GM18502 (cell line): ENCODE measurements at regions not wholly inside any gene's neighbourhood (a gene's known extent, or its start where the extent isn't known, plus 50 kb on each side); places are given as distances from the start of the nearest gene placed in this dataset.
"Not testable (repeated sequence)": the region's sequence is repeated elsewhere in the genome, so short reads cannot be mapped to it uniquely, and the experiment has no call there.

Source experiments
- ATAC-seq: cut with Tn5 transposase; IDR thresholded peaks from one replicate; pipeline ENCODE4 v1.9.1; 2021; ENCODE audit warnings: mild to moderate bottlenecking; ENCODE audit not compliant: unreplicated experiment, poor library complexity

DNA sequence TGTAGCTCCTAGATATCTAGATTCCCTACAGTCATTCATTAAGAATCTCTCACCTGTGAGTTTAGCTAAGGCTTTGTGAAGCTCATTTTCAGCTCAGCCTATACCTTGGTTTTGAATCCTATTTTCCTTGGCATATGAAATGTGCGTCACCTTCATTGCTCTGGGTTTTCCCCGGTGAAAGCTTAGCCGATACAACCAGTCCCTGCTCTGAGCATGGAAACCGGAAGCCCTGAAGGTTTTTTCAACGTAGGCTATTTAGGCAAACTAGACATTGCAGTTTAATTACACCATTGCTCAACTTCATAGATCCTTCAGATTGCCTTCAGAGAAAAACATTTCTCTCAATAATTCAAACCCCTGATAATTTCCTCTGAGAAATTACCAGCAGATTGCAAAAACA is 206.8 kb upstream of the TPRG1 start:
- ATAC-seq, result no peak

- no peak for ATAC-seq
These were observed 199.5 kb upstream of the TPRG1 start for GRCh38 chr3:188972310-188972709.

GRCh38 chr3:188974856-188975599 is 196.7 kb upstream of the TPRG1 start:
- ATAC-seq, result no peak

- ATAC-seq, result no peak
These were observed 196.0 kb upstream of the TPRG1 start for GRCh38 chr3:188975600-188976314.

DNA sequence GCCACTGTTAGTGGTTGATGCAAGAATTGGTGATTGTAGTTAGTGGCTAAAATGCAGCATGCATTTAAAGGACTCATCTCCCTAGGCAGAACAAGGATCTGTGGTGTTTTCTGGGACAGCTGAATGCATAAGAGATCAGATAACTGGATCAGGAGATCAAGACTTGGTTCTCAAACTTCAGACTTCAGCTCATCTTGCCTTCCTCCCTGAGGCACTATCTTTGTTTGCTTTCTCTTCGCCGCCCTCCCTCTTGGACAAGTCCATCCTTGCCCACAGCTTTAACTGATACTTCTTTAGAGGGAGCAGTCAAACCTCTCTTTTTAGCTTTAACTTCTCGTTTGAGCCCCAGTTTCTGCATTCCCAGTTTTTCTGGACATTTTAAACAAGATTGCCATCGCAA is 195.4 kb upstream of the TPRG1 start:
- ATAC-seq, result no peak

- ATAC-seq, result no peak
These were observed 193.2 kb upstream of the TPRG1 start for GRCh38 chr3:188978421-188979171.

DNA sequence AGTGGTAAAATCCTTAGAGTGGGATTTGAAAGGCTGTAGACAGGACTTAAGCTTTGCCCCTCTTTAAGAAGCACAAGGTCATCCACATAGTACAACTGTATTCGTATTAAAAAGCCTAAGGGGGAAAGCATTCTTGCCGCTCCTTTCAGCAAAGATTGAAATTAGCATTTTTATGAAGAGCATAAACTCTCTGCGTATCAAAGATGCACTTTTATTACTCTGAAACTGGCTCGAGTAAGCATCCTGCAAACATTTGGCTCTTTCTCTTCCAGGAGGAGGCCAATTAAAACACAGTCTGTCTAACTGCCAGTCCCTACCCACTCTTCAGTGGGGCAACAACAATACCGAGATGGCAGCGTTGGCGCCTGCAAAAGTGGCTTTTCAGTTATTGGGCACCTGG is 192.5 kb upstream of the TPRG1 start:
- ATAC-seq, result no peak

GRCh38 chr3:188979669-188980310 is 192.0 kb upstream of the TPRG1 start:
- no peak for ATAC-seq

- no peak for ATAC-seq
These were observed 178.6 kb upstream of the TPRG1 start for GRCh38 chr3:188993181-188993580.

DNA sequence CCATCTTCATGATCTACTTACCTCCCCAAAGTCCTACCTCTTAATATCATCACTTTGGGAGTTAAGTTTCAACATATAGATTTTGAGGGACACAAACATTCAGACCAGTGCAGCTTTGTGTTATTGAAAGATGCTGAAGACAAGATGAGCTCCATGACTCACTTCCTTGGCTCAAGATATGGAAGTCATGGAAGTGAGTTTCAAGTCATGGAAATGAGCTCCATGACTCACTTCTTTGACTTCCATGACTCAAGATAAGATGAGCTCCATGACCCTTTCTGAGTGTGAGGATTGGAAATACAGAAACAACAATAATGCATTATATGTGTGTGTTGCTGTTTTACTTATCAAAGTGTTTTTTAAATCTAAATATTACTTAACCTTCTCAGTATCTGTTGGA is 170.2 kb upstream of the TPRG1 start:
- no peak for ATAC-seq

GRCh38 chr3:189003410-189003809 is 168.4 kb upstream of the TPRG1 start:
- no peak for ATAC-seq

- ATAC-seq, result no peak
These were observed 158.4 kb upstream of the TPRG1 start for GRCh38 chr3:189013224-189013888.

DNA sequence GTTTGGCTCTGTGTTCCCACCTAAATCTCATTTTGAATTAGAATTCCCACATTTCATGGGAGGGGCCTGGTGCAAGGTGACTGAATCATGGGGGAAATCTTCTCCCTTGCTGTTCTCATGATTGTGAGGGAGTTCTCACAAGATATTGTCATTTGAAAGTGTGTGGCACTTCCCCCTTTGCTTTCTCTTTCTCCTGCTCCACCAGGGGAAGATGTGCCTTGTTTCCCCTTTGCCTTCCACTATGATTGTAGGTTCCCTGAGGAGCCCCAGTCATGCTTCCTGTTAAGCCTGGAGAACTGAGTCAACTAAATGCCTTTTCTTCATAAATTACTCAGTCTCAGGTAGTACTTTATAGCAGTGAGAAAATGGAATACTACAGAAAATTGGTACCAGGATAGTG is 157.2 kb upstream of the TPRG1 start:
- ATAC-seq, result no peak

- ATAC-seq, result not testable (repeated sequence)
These were observed 148.9 kb upstream of the TPRG1 start for GRCh38 chr3:189022576-189023466.

- ATAC-seq, result no peak
These were observed 145.9 kb upstream of the TPRG1 start for GRCh38 chr3:189025866-189026265.

- ATAC-seq, result no peak
These were observed 144.1 kb upstream of the TPRG1 start for GRCh38 chr3:189027626-189028155.

DNA sequence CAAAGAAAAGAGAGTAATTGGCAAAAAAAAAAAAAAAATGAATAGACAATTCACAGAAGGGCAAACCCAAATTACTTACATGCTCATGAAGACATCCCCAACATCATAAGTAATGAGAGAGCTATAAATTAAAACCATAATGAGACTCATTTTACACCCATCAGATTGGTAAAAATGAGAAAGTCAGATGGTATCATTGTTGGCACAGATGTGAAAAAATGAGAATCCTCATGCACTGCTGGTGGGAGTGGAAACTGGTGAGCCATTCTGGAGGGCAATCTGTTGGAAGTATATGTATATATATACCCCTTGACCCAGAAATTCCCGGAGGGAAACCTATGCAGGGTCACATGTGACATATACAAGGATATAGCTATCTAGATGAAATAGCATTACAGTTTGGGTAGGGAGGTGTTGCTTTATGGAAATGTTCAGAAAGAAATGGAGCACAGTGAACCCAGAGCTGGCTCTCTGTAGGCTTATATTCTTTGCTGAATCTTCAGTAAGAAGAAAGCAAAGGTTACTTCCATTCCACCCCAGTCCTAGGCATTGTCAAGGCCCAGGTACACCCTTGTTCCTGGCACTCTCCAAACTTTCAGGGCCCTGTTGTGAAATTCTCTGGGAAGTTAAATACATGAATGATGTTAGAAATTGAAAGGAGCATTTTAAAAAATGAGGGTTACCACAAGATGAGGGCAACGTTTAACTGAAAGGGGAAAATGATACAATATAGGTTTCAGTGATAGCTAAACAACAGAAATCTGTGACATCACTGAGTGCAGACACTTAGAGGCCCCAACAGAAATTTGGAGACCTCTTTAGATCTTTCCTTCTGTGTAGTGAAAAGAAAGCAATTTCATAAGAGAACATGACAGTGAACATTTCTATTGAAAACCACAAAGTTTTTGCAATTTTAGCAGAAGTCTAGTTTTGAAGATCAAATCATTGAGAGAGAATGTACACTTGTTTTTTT is 132.7 kb upstream of the TPRG1 start:
- no peak for ATAC-seq
